Mesenchymal stem cell (in vitro differentiated cells and primary cell): ENCODE measurements at regions not wholly inside any gene's neighbourhood (a gene's known extent, or its start where the extent isn't known, plus 50 kb on each side); places are given as distances from the start of the nearest gene placed in this dataset.

Experiments used
- DNase-seq: peaks from one replicate; pipeline ENCODE4 v3.0.0-alpha.2; 2013
- H2AFZ ChIP-seq: one replicate; pipeline ENCODE4 v1.6.1; 2013; ENCODE audit warnings: low read depth, mild to moderate bottlenecking, control low read depth, inconsistent platforms, low read length, moderate library complexity
- H2AK5ac ChIP-seq: 2 replicates; pipeline ENCODE4 v1.6.1; 2013; ENCODE audit warnings: low read length, moderate library complexity, mild to moderate bottlenecking, inconsistent platforms; ENCODE audit not compliant: severe bottlenecking
- H2BK120ac ChIP-seq: one replicate; pipeline ENCODE4 v1.6.1; 2013; ENCODE audit warnings: low read depth, mild to moderate bottlenecking, inconsistent platforms, low read length, moderate library complexity
- H2BK12ac ChIP-seq, 2 experiments: one replicate each; pipeline ENCODE4 v1.6.1; 2013; ENCODE audit warnings: inconsistent platforms in 2 of 2, low read length in 2 of 2, mild to moderate bottlenecking in 2 of 2, moderate library complexity in 2 of 2, control low read depth in 1 of 2
- H2BK15ac ChIP-seq: one replicate; pipeline ENCODE4 v1.6.1; 2013; ENCODE audit warnings: mild to moderate bottlenecking, low read depth, inconsistent platforms; ENCODE audit not compliant: poor library complexity, severe bottlenecking
- H2BK5ac ChIP-seq: 2 replicates; pipeline ENCODE4 v1.6.1; 2013; ENCODE audit warnings: low read depth, mild to moderate bottlenecking, low read length, control low read depth, inconsistent platforms; ENCODE audit not compliant: poor library complexity, severe bottlenecking
- H3K14ac ChIP-seq, 2 experiments: one replicate each; pipeline ENCODE4 v1.6.1; 2013; ENCODE audit warnings: inconsistent platforms in 2 of 2, low read length in 2 of 2, control low read depth in 1 of 2, mild to moderate bottlenecking in 1 of 2, moderate library complexity in 1 of 2
- H3K18ac ChIP-seq, 2 experiments: one replicate each; pipeline ENCODE4 v1.6.1; 2013; ENCODE audit warnings: inconsistent platforms in 2 of 2, low read length in 2 of 2, control low read depth in 1 of 2, low read depth in 1 of 2, mild to moderate bottlenecking in 1 of 2
- H3K23ac ChIP-seq, 2 experiments: one replicate each; pipeline ENCODE4 v1.6.1; 2013; ENCODE audit warnings: inconsistent platforms in 2 of 2, low read length in 2 of 2, mild to moderate bottlenecking in 2 of 2, moderate library complexity in 2 of 2, control low read depth in 1 of 2
- H3K27ac ChIP-seq: 2 replicates; pipeline ENCODE4 v1.5.1; 2013; ENCODE audit warnings: mild to moderate bottlenecking, moderate library complexity, low read length, control low read depth, inconsistent platforms; ENCODE audit not compliant: poor library complexity, severe bottlenecking
- H3K27me3 ChIP-seq, 2 experiments: 2 replicates each; pipeline versions ENCODE4 v1.6.1 to v1.7.0; 2013; ENCODE audit warnings: low read length in 2 of 2, mild to moderate bottlenecking in 2 of 2, moderate library complexity in 2 of 2, control low read depth in 1 of 2, inconsistent platforms in 1 of 2; ENCODE audit not compliant: control insufficient read depth in 1 of 2, insufficient read depth in 1 of 2
- H3K36me3 ChIP-seq, 2 experiments: 2 replicates each; pipeline versions ENCODE4 v1.6.1 to v1.7.0; 2013; ENCODE audit warnings: low read length in 2 of 2, control low read depth in 1 of 2, inconsistent platforms in 1 of 2, low read depth in 1 of 2, mild to moderate bottlenecking in 1 of 2; ENCODE audit not compliant: insufficient read depth in 2 of 2, control insufficient read depth in 1 of 2
- H3K4ac ChIP-seq, 2 experiments: one replicate each; pipeline ENCODE4 v1.6.1; 2013; ENCODE audit warnings: inconsistent platforms in 2 of 2, low read length in 2 of 2, mild to moderate bottlenecking in 2 of 2, moderate library complexity in 2 of 2, control low read depth in 1 of 2, low read depth in 1 of 2
- H3K4me1 ChIP-seq: 2 replicates; pipeline ENCODE4 v1.6.1; 2013; ENCODE audit warnings: low read depth, low read length, control low read depth; ENCODE audit not compliant: control insufficient read depth, insufficient read depth
- H3K4me2 ChIP-seq: 2 replicates; pipeline ENCODE4 v1.6.1; 2013; ENCODE audit warnings: low read length, mild to moderate bottlenecking, inconsistent platforms; ENCODE audit not compliant: poor library complexity, severe bottlenecking
- H3K4me3 ChIP-seq, 2 experiments: 2 replicates each; pipeline versions ENCODE4 v1.5.1 to v1.7.0; 2013; ENCODE audit warnings: low read length in 2 of 2, mild to moderate bottlenecking in 2 of 2, control low read depth in 1 of 2, low read depth in 1 of 2; ENCODE audit not compliant: insufficient read depth in 1 of 2
- H3K79me1 ChIP-seq: replicated peaks from 2 replicates; pipeline ENCODE4 v1.6.1; 2013; ENCODE audit warnings: mild to moderate bottlenecking, control low read depth, low read length, inconsistent platforms; ENCODE audit not compliant: poor library complexity, severe bottlenecking
- H3K9ac ChIP-seq: 2 replicates; pipeline ENCODE4 v1.7.0; 2013; ENCODE audit warnings: mild to moderate bottlenecking, low read length, moderate library complexity
- H3K9me3 ChIP-seq: 2 replicates; pipeline ENCODE4 v1.7.0; 2013; ENCODE audit warnings: mild to moderate bottlenecking, low read length; ENCODE audit not compliant: control insufficient read depth
- H4K8ac ChIP-seq: one replicate; pipeline ENCODE4 v1.6.1; 2013; ENCODE audit warnings: inconsistent platforms, mild to moderate bottlenecking, low read length, moderate library complexity
- H4K91ac ChIP-seq: one replicate; pipeline ENCODE4 v1.6.1; 2013; ENCODE audit warnings: mild to moderate bottlenecking, low read length, inconsistent platforms
- WGBS: methylation state at CpG from one replicate; pipeline ENCODE4 v1.1.7; 2013; ENCODE audit warnings: mixed read lengths; 5-methylcytosine and 5-hydroxymethylcytosine counted together

GRCh38 chr2:215835657-215836056, 177.7 kb downstream of the MREG start:
- H3K27ac ChIP-seq = no peak overlapping the region
- no peak overlapping the region for H2BK15ac ChIP-seq
- no peaks in the 10 kb centered on the region for H3K79me1 ChIP-seq
- no peak overlapping the region for H3K14ac ChIP-seq
- no peaks in the 10 kb centered on the region for H3K9me3 ChIP-seq
- no peak overlapping the region for H3K18ac ChIP-seq
- H2AK5ac ChIP-seq = no peak overlapping the region
- H2AFZ ChIP-seq = no peak overlapping the region
- H3K4me3 ChIP-seq = no peak overlapping the region
- H3K27me3 ChIP-seq = no peaks in the 10 kb centered on the region
- H2BK120ac ChIP-seq = no peak overlapping the region
- no peak overlapping the region for H3K23ac ChIP-seq
- no peak overlapping the region for H3K9ac ChIP-seq
- no peak overlapping the region for H3K4me2 ChIP-seq
- peaks cover 5% of the 10 kb centered on the region for H3K4me1 ChIP-seq
- no peak overlapping the region for H2BK5ac ChIP-seq
- H4K8ac ChIP-seq = no peak overlapping the region
- H2BK12ac ChIP-seq = peak overlapping the region in 1 of 2 experiments; percentile 77
- no CpG with 5 or more reads among the region's 1 CpG for WGBS
- H3K36me3 ChIP-seq = no peaks in the 10 kb centered on the region
- no peak for DNase-seq
- no peak overlapping the region for H4K91ac ChIP-seq
- H3K4ac ChIP-seq = no peak overlapping the region

- no peak overlapping the region for H2BK12ac ChIP-seq
- H3K23ac ChIP-seq = no peak overlapping the region
- H3K4ac ChIP-seq = no peak overlapping the region
- H2AFZ ChIP-seq = no peak overlapping the region
- H3K14ac ChIP-seq = no peak overlapping the region
- H3K9ac ChIP-seq = no peak overlapping the region
- no peak overlapping the region for H4K8ac ChIP-seq
- no CpG with 5 or more reads among the region's 1 CpG for WGBS
- H3K4me1 ChIP-seq = peaks cover 7% of the 10 kb centered on the region
- H3K27ac ChIP-seq = no peak overlapping the region
- no peak overlapping the region for H2BK120ac ChIP-seq
- no peak overlapping the region for H4K91ac ChIP-seq
- H3K4me2 ChIP-seq = no peak overlapping the region
- H2BK15ac ChIP-seq = no peak overlapping the region
- H3K9me3 ChIP-seq = no peaks in the 10 kb centered on the region
- no peaks in the 10 kb centered on the region for H3K27me3 ChIP-seq
- no peak overlapping the region for H3K4me3 ChIP-seq
- no peak for DNase-seq
- H2AK5ac ChIP-seq = no peak overlapping the region
- no peaks in the 10 kb centered on the region for H3K36me3 ChIP-seq
- H3K18ac ChIP-seq = no peak overlapping the region
- no peaks in the 10 kb centered on the region for H3K79me1 ChIP-seq
- no peak overlapping the region for H2BK5ac ChIP-seq
These were observed 178.1 kb downstream of the MREG start for GRCh38 chr2:215835231-215835630.

GRCh38 chr2:215833531-215834162, 179.7 kb downstream of the MREG start:
- Histone ChIP-seq H3K9me3 (no peaks in the 10 kb centered on the region), H2BK12ac (no peak overlapping the region)

GRCh38 chr2:215832791-215833190, 180.6 kb downstream of the MREG start:
- no peaks in the 10 kb centered on the region for H3K27me3 ChIP-seq
- H2BK12ac ChIP-seq = peak overlapping the region; percentile 56 to 94
- H2AFZ ChIP-seq = no peak overlapping the region
- H3K4me3 ChIP-seq = no peak overlapping the region
- peak overlapping the region; percentile 40 for H2BK15ac ChIP-seq
- no peak overlapping the region for H3K27ac ChIP-seq
- no peak overlapping the region for H4K91ac ChIP-seq
- no peak overlapping the region for H3K14ac ChIP-seq
- H3K9ac ChIP-seq = no peak overlapping the region
- no peaks in the 10 kb centered on the region for H3K36me3 ChIP-seq
- 96% methylated on average over 5 of the region's 6 CpGs for WGBS
- peaks cover 2% of the 10 kb centered on the region for H3K79me1 ChIP-seq
- no peak overlapping the region for H3K23ac ChIP-seq
- H2AK5ac ChIP-seq = peak overlapping the region; percentile 17
- no peak overlapping the region for H3K4me2 ChIP-seq
- no peak for DNase-seq
- peak overlapping the region; percentile 89 for H2BK120ac ChIP-seq
- peaks cover 10% of the 10 kb centered on the region for H3K4me1 ChIP-seq
- H3K4ac ChIP-seq = no peak overlapping the region
- no peak overlapping the region for H3K18ac ChIP-seq
- H4K8ac ChIP-seq = no peak overlapping the region
- H2BK5ac ChIP-seq = no peak overlapping the region
- H3K9me3 ChIP-seq = no peaks in the 10 kb centered on the region

More at GRCh38 chr2:215833531-215834162, 179.7 kb downstream of the MREG start:
- Histone ChIP-seq H2BK120ac (peak overlapping the region; percentile 34), H4K91ac (peak overlapping the region; percentile 61), H2AFZ (no peak overlapping the region), H3K36me3 (no peaks in the 10 kb centered on the region), H3K4me3 (no peak overlapping the region), H3K4me2 (no peak overlapping the region), H3K23ac (no peak overlapping the region), H3K79me1 (peaks cover 2% of the 10 kb centered on the region), H3K9ac (no peak overlapping the region), H2BK5ac (no peak overlapping the region), H3K4ac (no peak overlapping the region), H3K4me1 (peaks cover 10% of the 10 kb centered on the region), H3K18ac (peak overlapping the region in 1 of 2 experiments; percentile 54), H2BK15ac (no peak overlapping the region), H2AK5ac (peak overlapping the region; percentile 67), H3K14ac (peak overlapping the region in 1 of 2 experiments; percentile 57), H3K27ac (peak overlapping the region; percentile 28), H4K8ac (no peak overlapping the region), H3K27me3 (no peaks in the 10 kb centered on the region)
- peak; percentile 72 for DNase-seq
- WGBS = 60% methylated on average over 5 of the region's 5 CpGs
